Heart left ventricle (tissue), 16 donors: ENCODE measurements at regions not wholly inside any gene's neighbourhood (a gene's known extent, or its start where the extent isn't known, plus 50 kb on each side); places are given as distances from the start of the nearest gene placed in this dataset.

Experiments used
- ATAC-seq, 4 donors: fragments of 200-7000 bp; cut with Tn5 transposase; one replicate each; pipeline ENCODE4 v1.9.1; 2020 to 2022; ENCODE audit warnings: moderate library complexity in 4 of 4, mild to moderate bottlenecking in 3 of 4, moderate number of reproducible peaks in 1 of 4
- DNase-seq, 5 donors: peaks; one replicate each; pipeline ENCODE4 v3.0.0-alpha.2; 2020
- H3K27ac ChIP-seq, 12 donors: fragments of 200-600 bp; sonication (generic) in 4 of 12; one replicate each; pipeline versions ENCODE4 v1.5.0 to v1.8.0; 2016 to 2022; ENCODE audit warnings: mild to moderate bottlenecking in 2 of 12
- H3K27me3 ChIP-seq, 9 donors: fragments of 200-600 bp; sonication (generic) in 2 of 9; one replicate each; pipeline versions ENCODE4 v1.5.1 to v1.8.0; 2016 to 2022; ENCODE audit warnings: mild to moderate bottlenecking in 3 of 9
- H3K36me3 ChIP-seq, 9 donors: fragments of 200-600 bp; sonication (generic) in 2 of 9; one replicate each; pipeline versions ENCODE4 v1.5.0 to v1.8.0; 2018 to 2022; ENCODE audit warnings: mild to moderate bottlenecking in 2 of 9
- H3K4me1 ChIP-seq, 12 donors: fragments of 200-600 bp; sonication (generic) in 4 of 12; one replicate each; pipeline versions ENCODE4 v1.5.0 to v1.8.0; 2016 to 2022; ENCODE audit warnings: mild to moderate bottlenecking in 3 of 12
- H3K4me3 ChIP-seq, 12 donors: fragments of 200-600 bp; sonication (generic) in 4 of 12; one replicate each; pipeline versions ENCODE4 v1.5.0 to v1.8.0; 2017 to 2022; ENCODE audit warnings: mild to moderate bottlenecking in 9 of 12, moderate library complexity in 4 of 12
- H3K9me3 ChIP-seq, 12 donors: fragments of 200-600 bp; sonication (generic) in 4 of 12; one replicate each; pipeline versions ENCODE4 v1.5.0 to v1.8.0; 2016 to 2022; ENCODE audit warnings: mild to moderate bottlenecking in 1 of 12
- CTCF ChIP-seq, 12 donors: fragments of 200-600 bp; sonication (generic) in 4 of 12; IDR thresholded peaks; one replicate each; pipeline versions ENCODE4 v1.5.0 to v1.8.0; 2018 to 2022; ENCODE audit warnings: antibody characterized with exemption in 12 of 12, mild to moderate bottlenecking in 5 of 12
- POLR2A ChIP-seq, 2 donors: fragments of 450-650 bp; IDR thresholded peaks; one replicate each; pipeline ENCODE4 v1.6.1; 2017; ENCODE audit warnings: antibody characterized with exemption in 2 of 2, mild to moderate bottlenecking in 2 of 2, moderate library complexity in 2 of 2
- WGBS, 4 donors: extraction: QIAGEN DNeasy Blood & Tissue Kit in 2 of 4; methylation state at CpG; one replicate each; pipeline versions ENCODE4 v1.1.5 to v1.1.7; 2013 to 2018; 5-methylcytosine and 5-hydroxymethylcytosine counted together
- intact Hi-C, 10 donors: fragments of 100-400 bp; cut with DNase I; formaldehyde crosslinking; loops; one replicate each; pipeline versions ENCODE4 v1.11.1 to v1.14.2; 2022
- donor health status: ischemic (EF 13 %, LVEDD 7.1; RV severe dilation, severe dysfunction).
- donor health status: healthy with polysubstance abuse.
- donor health status: DM: no; HTN: yes; CAD: no.
- donor health status: DM: no; HTN: no; CAD: no.
- donor health status: ischemic (EF 25% LVEDD 6.9; RV normal size, moderate dysfunction).
- donor health status: ischemic (EF 25% LVEDD 5.7; RV mildly dilated, moderate dysfunction).
- donor health status: healthy.
- donor health status: DM: yes; HTN: yes; CAD: no.
- donor health status: ischemic (EF 35%, LVEDD 5.7; RV mildly dilated, moderate dysfunction).
- donor health status: nonischemic (EF 11% LVEDD 7.7; RV severe dilation, severe dysfunction).
- donor health status: DM: yes; HTN: yes; CAD: no.
- donor health status: PGD.
- donor health status: ischemic (EF 29% LVEDD 5.4; RV normal size, mild dysfunction).
- donor health status: nonischemic (EF 23%, LVEDD 6.1; RV moderate dilation, normal function).

- 92 to 96% (median 94%) methylated on average over 4 of the region's 4 CpGs for WGBS, 4 donors
- no peaks in the 10 kb centered on the region for H3K36me3 ChIP-seq
- intact Hi-C loops, result no loop called here
- TF ChIP-seq POLR2A (IDR thresholded peaks at IDR 0.05), result no peak
- TF ChIP-seq CTCF (IDR thresholded peaks at IDR 0.05), result no peak
- no peaks in the 10 kb centered on the region for H3K9me3 ChIP-seq
- no peak for DNase-seq
- no peaks in the 10 kb centered on the region for H3K27me3 ChIP-seq
- H3K27ac ChIP-seq, result no peak overlapping the region
- ATAC-seq, result no peak
- H3K4me1 ChIP-seq, result peaks cover 0 to 23% (median 0%) of the 10 kb centered on the region in 12 donors
- no peak overlapping the region for H3K4me3 ChIP-seq
Measured at GRCh38 chr2:217552081-217552480, 450.7 kb downstream of the TNS1 start.

- DNase-seq (no peak), ATAC-seq (peak in 2 of 4 donors; percentile 20 to 44)
- TF ChIP-seq CTCF (IDR thresholded peaks at IDR 0.05) (no peak), POLR2A (IDR thresholded peaks at IDR 0.05) (no peak)
- Histone ChIP-seq H3K27ac (no peak overlapping the region), H3K27me3 (no peaks in the 10 kb centered on the region), H3K36me3 (no peaks in the 10 kb centered on the region), H3K4me1 (peaks cover 0 to 23% (median 0%) of the 10 kb centered on the region in 12 donors), H3K4me3 (no peak overlapping the region), H3K9me3 (no peaks in the 10 kb centered on the region)
- 47 to 69% (median 62%) methylated on average over 3 of the region's 3 CpGs for WGBS, 4 donors
- intact Hi-C loops, result no loop called here
Measured at GRCh38 chr2:217551252-217551899, 451.4 kb downstream of the TNS1 start.

DNA sequence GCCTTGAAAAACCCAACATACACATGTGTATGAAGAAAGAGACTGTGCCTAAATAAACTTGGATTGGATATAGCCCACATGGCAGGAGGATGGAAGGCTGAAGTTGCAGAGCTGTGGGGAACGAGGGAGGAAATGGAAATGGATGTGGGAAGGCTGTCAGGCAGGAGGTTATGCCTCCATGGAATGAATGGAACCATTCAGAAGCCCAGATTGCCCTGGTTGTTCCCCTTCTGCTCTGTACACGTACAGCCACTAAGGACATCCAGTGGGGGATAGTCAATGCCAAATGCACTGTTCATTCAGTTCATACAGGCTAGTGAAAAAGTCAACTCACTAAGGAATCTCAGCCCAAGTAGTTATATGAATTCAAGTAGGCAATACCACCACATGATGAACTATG is 463.7 kb downstream of the TNS1 start:
- H3K4me3 ChIP-seq, result no peak overlapping the region
- DNase-seq, result no peak
- H3K36me3 ChIP-seq, result no peaks in the 10 kb centered on the region
- no peak for ATAC-seq
- no peak overlapping the region for H3K27ac ChIP-seq
- H3K9me3 ChIP-seq, result no peaks in the 10 kb centered on the region
- H3K27me3 ChIP-seq, result no peaks in the 10 kb centered on the region
- intact Hi-C loops, result loop anchor here in 2 of 10 donors (10.0 kb wide), 2 partner anchors 96 to 116 kb away; no protein-coding TSS in a partner anchor
- TF ChIP-seq CTCF (IDR thresholded peaks at IDR 0.05) (no peak), POLR2A (IDR thresholded peaks at IDR 0.05) (no peak)
- H3K4me1 ChIP-seq, result peaks cover 0 to 17% (median 0%) of the 10 kb centered on the region in 12 donors
- WGBS, 4 donors, result 83 to 93% (median 87%) methylated on average over 2 of the region's 2 CpGs

- Histone ChIP-seq H3K27me3 (no peaks in the 10 kb centered on the region), H3K9me3 (no peaks in the 10 kb centered on the region), H3K4me3 (no peak overlapping the region), H3K36me3 (no peaks in the 10 kb centered on the region), H3K27ac (no peak overlapping the region), H3K4me1 (peaks cover 0 to 17% (median 0%) of the 10 kb centered on the region in 12 donors)
- TF ChIP-seq POLR2A (IDR thresholded peaks at IDR 0.05) (no peak), CTCF (IDR thresholded peaks at IDR 0.05) (no peak)
- DNase-seq (no peak), ATAC-seq (no peak)
- intact Hi-C loops, result loop anchor here in 2 of 10 donors (10.0 kb wide), 2 partner anchors 96 to 116 kb away; no protein-coding TSS in a partner anchor
- 92 to 98% (median 96%) methylated on average over 2 of the region's 2 CpGs for WGBS, 4 donors
Measured at GRCh38 chr2:217538719-217539118, 464.1 kb downstream of the TNS1 start.
